HG03095 (cell line): ENCODE measurements at regions not wholly inside any gene's neighbourhood (a gene's known extent, or its start where the extent isn't known, plus 50 kb on each side); places are given as distances from the start of the nearest gene placed in this dataset.
A peak's percentile ranks its signal among the peaks of the same experiment; 100 is the strongest.

Experiments
- ATAC-seq: cut with Tn5 transposase; IDR thresholded peaks from one replicate; pipeline ENCODE4 v1.9.1; 2021; ENCODE audit warnings: moderate library complexity; ENCODE audit not compliant: unreplicated experiment

DNA sequence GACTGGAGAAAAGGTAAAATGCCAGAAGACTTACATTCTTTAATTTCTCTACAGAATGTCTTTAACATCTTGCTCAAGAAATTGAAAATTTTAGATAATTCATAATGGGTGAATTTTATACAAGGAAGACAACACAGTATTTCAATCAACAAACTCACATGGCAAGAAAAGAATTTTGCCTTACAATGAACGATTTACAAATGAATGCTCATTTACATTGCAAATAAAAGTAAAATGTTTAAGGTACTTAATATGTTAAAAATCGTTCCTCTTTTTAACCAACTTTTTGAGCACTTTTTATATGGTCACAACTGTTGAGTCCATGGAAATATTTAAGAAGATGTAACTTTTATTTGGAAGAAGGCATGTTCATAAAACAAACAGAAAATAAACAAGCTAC, 174.8 kb upstream of the UBE2E2 start:
- no peak for ATAC-seq

DNA sequence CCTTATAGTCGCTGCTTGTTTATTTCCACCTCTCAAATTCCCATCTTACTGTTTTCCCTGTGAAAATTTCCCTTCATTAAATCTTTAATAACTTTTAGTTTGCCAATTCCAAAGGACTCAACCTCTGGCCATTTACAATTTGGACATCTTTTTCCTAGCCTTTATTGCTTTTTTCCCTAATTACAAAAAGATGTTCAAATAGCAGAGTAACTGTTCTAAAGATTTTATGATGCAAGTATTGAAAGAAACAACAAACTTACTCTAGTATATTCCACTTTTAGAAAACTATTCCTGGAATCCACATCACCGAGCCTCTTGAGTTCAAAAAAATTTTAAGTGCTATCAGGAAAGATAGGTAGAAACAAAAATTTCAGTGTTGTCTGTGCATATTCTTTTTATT, 174.1 kb upstream of the UBE2E2 start:
- no peak for ATAC-seq

DNA sequence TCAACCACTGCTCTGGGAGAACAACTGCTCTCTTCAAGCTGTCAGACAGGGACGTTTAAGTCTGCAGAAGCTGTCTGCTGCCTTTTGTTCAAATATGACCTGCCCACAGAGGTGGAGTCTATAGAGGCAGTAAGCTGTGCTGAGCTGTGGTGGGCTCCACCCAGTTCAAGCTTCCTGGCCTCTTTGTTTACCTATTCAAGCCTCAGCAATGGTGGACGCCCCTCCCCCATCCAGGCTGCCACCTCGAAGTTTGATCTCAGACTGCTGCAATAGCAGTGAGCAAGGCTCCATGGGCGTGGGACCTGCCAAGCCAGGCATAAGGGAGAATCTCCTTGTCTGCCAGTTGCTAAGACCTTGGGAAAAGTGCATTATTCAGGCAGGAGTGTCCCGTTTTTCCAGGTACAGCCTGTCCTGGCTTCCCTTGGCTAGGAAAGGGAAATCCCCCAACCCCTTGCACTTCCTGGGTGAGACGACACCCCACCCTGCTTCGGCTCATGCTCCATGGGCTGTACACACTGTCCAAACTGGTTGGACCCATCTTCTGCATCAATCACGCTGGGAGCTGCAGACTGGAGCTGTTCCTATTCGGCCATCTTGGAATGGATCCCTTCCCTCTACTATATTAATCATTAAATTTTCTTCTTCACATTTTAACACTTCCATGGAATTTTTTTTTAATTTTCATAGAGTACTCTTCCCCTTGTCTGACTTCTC, 167.0 kb upstream of the UBE2E2 start:
- no peak for ATAC-seq

DNA sequence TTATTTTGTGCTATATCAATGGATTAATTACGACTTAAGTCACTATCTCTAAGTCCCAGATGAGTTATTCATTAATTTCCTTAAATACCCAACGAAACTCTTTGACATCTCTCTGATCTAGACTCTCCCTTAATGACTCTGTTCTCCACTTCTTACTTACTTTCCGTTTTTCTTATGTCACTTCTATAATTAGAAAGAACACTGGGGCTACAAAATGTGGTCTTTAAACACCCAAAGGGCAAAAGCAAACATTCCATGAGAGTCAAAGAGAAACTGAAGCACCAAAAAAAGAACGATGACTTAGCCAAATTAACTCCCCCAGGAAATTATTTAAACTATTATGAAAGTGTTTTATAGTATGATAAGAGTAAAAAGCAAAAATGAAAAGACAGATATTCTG, 166.4 kb upstream of the UBE2E2 start:
- ATAC-seq, result peak; percentile 88

DNA sequence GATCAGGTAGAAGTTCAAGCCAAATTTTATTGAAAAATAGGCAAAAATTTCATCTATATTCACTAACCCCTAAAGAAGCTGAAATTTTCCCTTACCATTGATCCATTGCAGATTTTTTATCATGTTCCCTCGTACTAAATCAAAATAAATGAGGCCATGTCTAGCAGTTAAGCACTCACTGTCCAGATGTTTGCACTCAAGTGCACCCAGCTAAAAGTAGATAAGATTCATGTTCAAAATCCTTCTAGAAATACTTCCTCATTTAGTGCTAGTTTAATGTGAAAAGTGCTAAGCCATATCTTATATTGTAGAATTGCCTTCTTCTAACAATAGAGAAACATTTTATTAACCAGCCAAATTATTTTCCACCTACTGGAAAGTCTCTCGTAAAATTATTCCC, 164.7 kb upstream of the UBE2E2 start:
- no peak for ATAC-seq

DNA sequence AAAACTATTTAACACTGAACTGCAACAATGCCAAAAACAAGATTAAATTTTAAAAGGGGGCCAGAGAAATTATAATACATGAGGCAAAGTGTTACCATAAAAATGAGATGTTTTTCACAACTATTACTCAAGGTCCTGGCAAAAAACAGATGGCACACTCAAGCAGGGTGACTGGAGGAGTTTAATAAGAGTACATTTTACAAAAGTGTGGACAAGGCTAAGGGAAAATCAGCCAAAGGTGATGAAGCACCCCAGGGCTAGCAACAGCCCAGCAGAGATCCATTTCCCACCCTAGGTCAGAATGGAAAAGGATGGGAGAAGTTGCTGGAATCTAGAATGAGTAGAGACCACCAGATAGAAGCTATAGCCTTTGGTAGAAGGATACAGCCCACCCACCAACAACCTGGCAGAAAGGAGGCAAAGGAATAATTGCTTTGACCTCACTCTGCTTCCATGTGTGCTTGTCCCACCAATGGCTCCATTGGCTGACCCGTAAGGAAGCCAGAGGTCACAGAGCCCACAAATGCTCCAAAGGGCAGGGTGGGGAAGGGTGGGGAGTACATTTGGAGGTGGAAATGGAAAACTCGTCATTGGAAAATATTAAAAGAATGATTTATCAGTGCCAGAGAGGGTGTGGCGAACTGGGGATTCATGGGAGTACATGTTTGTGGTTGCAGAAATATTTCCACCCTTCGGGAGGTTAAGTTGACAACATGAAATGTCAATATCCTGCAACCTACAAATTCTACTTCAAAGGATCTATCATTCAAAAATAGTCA, 161.0 kb upstream of the UBE2E2 start:
- ATAC-seq, result no peak

DNA sequence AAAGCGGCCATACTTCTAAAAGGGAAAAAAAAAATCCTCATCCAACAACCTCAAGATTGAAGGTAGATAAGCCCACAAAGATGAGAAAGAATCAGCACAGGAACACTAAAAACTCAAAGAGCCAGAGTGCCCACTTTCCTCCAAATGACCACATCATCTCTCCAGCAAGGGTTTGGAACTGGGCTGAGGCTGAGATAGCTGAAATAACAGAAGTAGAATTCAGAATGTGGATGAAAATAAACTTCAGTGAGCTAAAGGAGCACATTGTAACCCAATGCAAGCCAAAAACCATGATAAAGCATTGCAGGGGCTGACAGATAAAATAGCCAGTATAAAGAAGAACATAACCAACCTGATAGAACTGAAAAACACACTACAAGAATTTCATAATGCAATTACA, 158.7 kb upstream of the UBE2E2 start:
- ATAC-seq, result no peak

DNA sequence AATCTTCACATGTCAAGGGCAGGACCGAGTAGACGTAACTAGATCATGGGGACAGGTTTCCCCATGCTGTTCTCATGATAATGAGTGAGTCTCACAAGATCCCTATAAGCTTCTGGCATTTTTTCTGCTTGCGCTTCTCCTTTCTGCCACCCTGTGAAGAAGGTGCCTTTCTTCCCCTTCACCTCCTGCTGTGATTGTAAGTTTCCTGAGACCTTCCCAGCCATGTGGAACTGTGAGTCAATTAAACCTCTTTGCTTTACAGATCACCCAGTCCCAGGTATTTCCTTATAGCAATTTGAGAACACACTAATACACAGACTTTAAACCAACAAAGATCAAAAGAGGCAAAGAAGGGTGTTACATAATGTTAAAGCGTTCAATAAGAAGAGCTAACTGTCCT, 156.6 kb upstream of the UBE2E2 start:
- no peak for ATAC-seq

DNA sequence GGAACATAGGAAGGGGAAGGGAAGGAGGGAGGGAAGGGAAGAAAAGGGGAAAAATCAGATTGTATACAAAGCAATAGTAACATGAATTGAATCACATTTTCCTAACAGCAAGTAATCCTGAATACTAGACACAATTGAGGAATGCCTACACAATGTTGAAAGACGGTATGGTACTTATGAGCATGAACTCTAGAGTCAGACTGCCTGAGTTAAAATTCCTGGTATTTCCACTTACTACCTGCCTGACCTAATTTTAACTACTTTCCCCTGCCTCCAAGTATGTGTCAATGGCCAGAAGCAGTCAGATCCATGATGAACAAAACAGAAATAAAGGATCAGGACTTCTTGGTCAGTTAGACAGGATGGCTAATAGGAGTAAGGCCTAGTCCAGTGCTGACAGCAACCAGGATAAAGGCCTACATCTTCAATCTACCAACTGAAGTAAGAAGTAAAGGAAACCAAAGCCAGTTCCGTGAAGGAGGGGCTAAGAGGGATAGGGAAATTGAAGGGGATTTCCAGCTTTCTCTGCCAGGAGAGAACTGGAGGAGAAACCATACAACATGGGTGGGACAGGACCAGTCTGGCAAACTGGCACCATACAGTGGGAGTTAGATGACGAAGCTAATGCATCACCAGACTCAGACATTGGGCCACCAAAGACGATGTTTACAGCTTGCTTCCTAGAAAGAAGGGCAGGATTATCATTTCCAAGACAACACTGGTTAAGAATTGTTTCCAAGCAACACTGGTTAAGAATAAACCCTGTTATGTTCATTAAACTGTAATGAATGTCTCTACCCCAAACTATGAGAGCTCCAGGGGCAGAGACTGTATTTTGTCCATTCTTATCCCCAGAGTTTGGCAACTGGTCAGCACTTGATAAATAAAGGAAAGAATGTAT, 151.6 kb upstream of the UBE2E2 start:
- no peak for ATAC-seq

DNA sequence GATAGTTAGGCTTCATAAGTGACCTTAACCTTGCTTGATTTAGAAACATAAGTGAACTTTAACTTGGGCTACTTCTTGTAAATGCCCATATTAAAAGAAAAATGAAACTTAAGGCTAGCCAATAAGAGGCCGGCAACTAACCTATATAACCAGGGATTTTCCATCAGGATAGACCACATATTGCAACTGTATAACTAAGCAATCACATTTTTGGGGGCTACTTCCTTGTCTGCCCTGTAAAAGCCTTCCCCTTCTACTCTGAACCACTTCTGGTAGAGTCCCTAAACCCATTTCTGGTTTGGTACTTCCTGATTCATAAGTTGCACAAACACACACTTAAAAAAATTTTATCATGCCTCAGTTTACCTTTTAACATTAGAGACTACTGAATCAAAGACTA, 150.9 kb upstream of the UBE2E2 start:
- no peak for ATAC-seq

DNA sequence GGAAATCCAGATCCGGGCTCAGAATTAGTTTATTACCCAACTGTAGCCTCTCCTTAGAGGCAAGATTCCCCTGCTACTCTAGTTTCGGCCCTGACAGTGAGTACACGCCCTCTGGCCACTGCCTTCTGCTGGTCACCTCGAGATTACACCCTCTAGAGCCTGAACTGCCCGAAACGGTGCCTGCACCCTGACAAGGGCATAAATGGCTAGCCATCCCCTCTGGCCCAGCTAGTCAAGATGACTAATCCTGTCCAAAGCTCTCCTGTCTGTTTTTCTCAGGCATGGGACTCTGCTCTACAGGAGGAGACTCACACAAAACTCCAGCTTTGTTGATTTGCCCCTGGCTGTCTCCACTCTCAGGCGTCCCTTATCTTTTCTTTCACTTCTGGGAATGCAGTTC, 150.5 kb upstream of the UBE2E2 start:
- ATAC-seq, result no peak

DNA sequence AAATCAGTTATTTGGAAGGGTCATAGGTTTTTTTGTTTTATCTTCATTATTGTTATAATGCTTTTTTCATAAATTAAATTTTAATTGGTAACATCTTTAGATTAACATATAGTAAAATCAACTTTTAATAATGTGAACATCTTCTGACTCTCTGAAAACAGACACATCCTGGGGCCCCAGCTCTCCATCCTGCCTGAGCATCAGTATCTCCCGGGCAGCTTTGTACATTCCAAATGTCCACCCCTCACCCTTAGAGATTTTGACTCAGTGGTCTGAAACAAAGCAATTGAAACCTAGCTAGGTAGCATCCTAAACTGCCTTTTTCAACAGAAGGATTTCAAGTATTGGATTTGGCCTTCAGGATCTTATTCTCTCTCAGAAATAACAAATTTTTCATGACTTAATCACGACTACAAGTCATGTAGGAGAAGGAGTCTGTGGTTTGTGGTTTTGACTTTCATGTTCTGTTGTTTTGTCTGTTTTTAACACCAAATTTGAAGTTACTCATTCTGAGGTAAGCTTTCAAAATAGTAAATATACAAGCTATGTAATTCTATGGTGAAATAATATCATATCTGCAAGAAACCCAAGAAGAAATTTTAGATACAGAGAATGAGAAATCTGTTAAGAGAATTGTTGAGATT, 147.3 kb upstream of the UBE2E2 start:
- peak; percentile 86 for ATAC-seq

DNA sequence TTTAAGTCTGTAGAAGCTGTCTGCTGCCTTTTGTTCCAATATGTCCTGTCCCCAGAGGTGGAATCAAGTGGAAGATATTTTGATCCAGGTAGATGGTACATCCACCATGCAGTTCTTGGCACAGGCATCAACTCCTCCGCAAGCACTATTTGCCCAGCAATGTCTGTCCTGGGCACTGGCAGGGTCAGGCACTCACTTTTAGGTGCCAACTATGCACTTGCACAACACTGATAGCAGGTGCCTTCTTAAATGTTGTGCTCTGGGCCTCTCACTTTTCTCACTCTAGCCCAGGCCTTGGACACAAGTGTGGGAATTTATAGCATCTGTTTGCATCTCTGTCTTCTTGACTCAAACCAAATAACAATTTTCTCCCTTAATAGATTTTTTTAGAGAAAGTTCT, 140.5 kb upstream of the UBE2E2 start:
- ATAC-seq, result no peak

DNA sequence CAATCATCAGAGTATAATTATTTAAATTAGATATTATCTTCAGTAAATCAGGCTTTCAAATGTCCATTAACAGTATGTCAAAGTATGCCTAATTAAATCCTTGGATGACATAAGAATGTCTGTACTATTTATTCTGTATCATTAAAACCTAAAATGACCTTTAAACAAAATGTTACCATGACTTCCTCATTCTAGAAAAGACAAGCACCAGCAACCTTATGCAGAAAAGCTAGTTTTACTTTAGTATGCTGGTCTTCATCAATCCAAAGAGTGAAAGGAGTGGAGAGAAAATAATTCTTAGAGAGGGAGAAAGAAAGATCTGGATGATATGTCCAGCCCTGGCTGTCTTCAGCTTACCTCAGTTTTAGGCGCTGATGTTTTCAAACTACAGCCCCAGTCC, 140.1 kb upstream of the UBE2E2 start:
- no peak for ATAC-seq

DNA sequence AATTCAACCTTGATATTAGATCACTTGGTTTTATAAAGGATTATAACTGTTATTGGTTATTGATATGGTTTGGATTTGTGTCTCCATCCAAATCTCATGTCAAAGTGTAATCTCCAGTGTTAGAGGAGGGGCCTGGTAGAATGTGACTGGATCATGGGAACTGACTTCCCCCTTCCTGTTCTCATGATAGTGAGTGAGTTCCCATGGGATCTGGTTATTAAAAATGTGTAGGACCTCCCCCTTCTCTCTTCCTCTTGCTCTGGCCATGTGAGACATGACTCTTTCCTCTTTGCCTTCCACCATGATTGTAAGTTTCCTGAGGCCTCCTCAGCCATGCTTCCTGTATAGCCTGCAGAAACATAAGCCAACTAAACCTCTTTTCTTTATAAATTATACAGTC, 136.0 kb upstream of the UBE2E2 start:
- ATAC-seq, result no peak

DNA sequence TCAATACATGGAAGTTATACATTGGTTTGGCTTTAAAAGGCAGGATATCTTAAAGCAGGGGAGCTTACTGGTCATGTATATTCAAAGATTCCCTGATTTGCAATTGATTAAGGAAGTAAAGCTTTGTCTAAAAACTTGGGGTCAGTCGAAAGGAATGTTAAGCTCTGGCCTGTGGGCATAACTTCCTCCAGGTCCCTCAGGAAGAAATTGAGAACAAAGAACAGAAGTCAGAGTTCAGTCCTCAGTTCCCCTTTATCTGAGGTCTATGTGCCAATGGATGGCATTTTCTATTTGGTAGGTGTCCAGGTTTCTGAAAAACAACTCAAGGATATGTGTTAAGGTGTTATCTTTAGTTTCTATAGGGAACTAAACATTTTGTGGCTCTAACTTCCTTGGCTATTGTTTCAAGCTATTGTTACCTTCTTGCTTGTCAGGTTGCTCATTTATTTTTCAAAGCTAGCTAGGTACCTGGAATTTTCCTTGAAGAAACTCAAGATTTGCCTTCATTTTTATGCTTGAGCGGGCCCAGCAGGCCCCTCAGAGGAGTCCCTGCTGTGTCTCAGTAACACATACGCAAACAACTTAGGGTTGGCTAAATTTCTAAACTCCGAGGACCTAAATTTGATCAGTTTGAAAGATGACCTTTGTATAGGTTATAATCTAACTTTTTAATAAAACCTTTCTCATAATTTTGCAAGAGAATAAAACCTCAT, 135.0 kb upstream of the UBE2E2 start:
- ATAC-seq, result no peak

DNA sequence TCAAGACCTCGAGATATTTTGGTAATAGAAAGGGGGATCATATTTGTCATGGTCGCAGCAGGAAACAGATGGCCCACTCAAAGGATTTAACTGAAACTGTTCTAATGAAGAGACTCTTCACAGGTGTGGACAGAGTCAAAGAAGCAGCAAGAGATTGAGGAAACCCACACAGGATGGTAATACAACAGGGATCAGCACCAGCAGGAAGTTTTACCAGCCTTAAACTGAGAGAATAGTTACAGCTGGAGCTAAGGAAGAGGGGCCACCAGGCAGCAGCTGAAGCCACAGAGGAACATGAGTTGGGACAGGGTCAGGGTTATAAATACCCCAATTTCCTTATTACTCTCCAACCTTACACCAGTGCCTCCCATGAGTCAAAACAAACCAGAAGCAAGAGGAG, 131.8 kb upstream of the UBE2E2 start:
- peak; percentile 25 for ATAC-seq

DNA sequence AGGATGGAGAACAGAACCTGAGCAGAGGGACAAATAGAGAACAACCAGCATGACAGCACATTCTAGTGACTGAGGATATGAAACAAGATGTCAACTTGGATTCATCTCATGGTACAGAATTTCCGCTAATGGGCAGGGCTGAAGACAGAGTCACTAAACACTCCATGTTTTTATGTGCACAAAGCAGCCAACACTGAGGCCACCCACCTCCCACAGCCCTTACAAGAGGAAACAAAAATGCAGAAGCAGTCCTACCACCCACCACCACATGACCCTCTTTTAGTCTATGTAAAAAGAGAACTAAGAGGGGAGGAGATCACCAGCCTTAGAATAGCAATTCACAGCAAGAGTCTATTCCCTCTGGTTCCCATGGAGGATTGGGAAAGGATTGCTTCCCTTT, 131.4 kb upstream of the UBE2E2 start:
- peak; percentile 74 for ATAC-seq

DNA sequence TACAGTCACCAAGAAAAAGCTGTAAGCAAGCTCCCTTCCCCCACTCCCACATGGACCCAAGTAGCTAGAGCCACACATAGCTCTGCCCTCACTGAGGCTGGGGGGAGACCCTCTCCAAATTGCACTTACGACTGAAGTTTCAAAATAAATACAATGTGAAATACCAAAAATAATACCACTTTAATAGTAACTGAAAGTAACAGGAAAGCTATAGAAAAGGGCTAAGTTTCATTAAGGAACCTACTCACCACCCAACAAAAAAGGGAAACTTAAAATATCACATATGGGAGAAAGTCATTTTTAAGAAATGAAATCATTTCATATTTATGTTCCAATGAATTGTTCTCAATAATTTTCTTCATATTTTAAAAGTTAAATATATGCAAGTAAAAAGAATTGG, 130.4 kb upstream of the UBE2E2 start:
- no peak for ATAC-seq

DNA sequence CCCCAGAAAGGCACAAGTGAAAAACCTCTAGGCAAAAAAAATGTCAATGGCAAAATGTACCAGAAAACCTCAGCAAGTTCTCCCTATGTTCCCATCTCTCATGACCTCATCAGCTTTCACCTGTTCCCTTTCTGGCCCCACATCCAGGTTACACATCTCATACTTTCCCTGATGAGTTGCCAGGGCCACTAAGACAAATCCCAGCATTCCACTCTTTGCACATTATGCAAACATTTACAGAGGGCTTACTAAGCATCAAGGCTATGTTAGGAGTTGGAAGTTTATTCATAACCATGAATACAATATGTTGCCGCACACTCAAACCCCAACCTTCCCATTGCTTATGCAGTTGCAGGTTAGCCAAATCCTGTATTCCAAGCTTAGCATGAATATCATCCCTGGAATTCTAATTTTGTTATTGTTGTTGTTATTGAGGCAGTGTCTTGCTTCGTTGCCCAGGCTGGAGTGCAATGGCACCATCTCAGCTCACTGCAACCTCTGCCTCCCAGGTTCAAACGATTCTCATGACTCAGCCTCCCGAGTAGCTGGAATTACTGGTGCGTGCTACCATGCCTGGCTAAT, 129.3 kb upstream of the UBE2E2 start:
- no peak for ATAC-seq
